ENCODE measurements at regions not wholly inside any gene's neighbourhood (a gene's known extent, or its start where the extent isn't known, plus 50 kb on each side); places are given as distances from the start of the nearest gene placed in this dataset.
"Not testable (repeated sequence)": the region's sequence is repeated elsewhere in the genome, so short reads cannot be mapped to it uniquely, and the experiment has no call there.

- in situ Hi-C loops (cut with HindIII; ENCODE audit: low sequenced_read_pairs), result no loop called here
- TF ChIP-seq CTCF (IDR thresholded peaks at IDR 0.05; ENCODE audit: low read depth, low read length), result no peak
- no peak overlapping the region for H3K4me3 ChIP-seq (ENCODE audit: low read depth, low read length)
- DNase-seq (ENCODE audit: low read depth, low spot score), result no peak
These were observed 368.9 kb upstream of the ST8SIA4 start for GRCh38 chr5:101271945-101272344.

GRCh38 chr5:101271416-101271815 is 368.3 kb upstream of the ST8SIA4 start:
- TF ChIP-seq CTCF (IDR thresholded peaks at IDR 0.05; ENCODE audit: low read depth, low read length), result no peak
- H3K4me3 ChIP-seq (ENCODE audit: low read depth, low read length), result no peak overlapping the region
- no peak for DNase-seq (ENCODE audit: low read depth, low spot score)
- in situ Hi-C loops (cut with HindIII; ENCODE audit: low sequenced_read_pairs), result no loop called here

DNA sequence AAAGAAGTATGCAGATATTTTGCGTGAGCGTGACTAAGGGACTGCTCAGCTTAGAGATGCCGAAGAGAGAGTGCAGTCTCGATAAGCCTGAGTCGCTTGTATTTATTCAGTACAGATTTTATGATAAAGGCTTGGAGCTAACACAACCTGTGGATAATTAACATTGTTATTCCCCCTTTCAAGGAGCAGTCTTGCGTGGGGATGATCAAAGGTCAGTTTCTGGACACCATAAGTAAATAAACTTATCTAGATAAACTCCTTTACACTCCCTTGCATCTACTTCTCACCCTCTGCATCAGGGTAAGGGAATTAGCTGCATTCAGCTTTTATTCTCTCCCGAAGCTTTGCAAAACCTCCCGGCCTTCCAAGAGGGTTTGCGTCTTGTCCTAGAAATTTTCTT is 357.8 kb upstream of the ST8SIA4 start:
- TF ChIP-seq CTCF (IDR thresholded peaks at IDR 0.05; ENCODE audit: low read depth, low read length), result no peak
- no peak overlapping the region for H3K4me3 ChIP-seq (ENCODE audit: low read depth, low read length)
- in situ Hi-C loops (cut with HindIII; ENCODE audit: low sequenced_read_pairs), result no loop called here
- DNase-seq (ENCODE audit: low read depth, low spot score), result no peak

DNA sequence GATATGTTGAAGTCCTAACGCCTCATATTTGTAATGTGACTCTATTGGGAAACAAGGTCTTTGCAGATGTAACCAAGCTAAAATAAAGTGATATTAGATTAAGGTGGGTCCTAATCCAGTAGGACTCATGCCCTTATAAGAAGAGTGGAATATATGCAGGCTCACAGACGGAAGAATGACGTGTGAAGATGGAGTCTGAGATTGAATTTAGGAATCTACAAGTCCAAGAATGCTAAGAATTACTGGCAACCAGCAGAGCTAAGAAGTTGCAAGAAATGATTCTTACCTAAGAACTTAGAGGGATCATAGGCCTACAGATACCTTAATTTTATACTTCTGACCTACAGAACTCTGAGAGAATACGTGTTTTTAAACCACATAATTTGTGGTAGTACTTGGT is 350.0 kb upstream of the ST8SIA4 start:
- DNase-seq (ENCODE audit: low read depth, low spot score), result no peak
- in situ Hi-C loops (cut with HindIII; ENCODE audit: low sequenced_read_pairs), result no loop called here
- no peak overlapping the region for H3K4me3 ChIP-seq (ENCODE audit: low read depth, low read length)
- TF ChIP-seq CTCF (IDR thresholded peaks at IDR 0.05; ENCODE audit: low read depth, low read length), result no peak

GRCh38 chr5:101244621-101245020 is 341.5 kb upstream of the ST8SIA4 start:
- TF ChIP-seq CTCF (IDR thresholded peaks at IDR 0.05; ENCODE audit: low read depth, low read length), result no peak
- DNase-seq (ENCODE audit: low read depth, low spot score), result no peak
- in situ Hi-C loops (cut with HindIII; ENCODE audit: low sequenced_read_pairs), result no loop called here
- H3K4me3 ChIP-seq (ENCODE audit: low read depth, low read length), result no peak overlapping the region

- in situ Hi-C loops (cut with HindIII; ENCODE audit: low sequenced_read_pairs), result no loop called here
- TF ChIP-seq CTCF (IDR thresholded peaks at IDR 0.05; ENCODE audit: low read depth, low read length), result no peak
- H3K4me3 ChIP-seq (ENCODE audit: low read depth, low read length), result no peak overlapping the region
- no peak for DNase-seq (ENCODE audit: low read depth, low spot score)
These were observed 309.9 kb upstream of the ST8SIA4 start for GRCh38 chr5:101212942-101213514.

DNA sequence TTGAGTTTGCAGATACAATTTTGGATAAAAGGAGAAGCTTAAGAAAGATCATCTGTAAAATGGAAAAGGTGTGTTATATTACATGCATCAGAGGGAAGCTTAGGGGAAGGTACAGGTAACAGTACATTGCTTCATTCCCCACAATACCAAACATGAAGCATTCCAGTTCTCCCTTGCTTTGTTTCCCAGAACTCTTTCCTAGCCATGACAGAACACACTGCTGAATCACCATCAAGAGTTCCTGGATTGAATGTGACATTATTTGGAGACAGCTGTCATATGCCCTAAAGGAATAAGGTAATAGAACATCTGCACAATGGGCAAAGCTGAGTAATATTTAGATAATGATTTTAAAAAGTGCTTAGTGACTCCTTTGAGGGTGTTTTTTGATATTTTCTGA is 303.5 kb upstream of the ST8SIA4 start:
- no peak overlapping the region for H3K4me3 ChIP-seq (ENCODE audit: low read depth, low read length)
- in situ Hi-C loops (cut with HindIII; ENCODE audit: low sequenced_read_pairs), result no loop called here
- TF ChIP-seq CTCF (IDR thresholded peaks at IDR 0.05; ENCODE audit: low read depth, low read length), result no peak
- no peak for DNase-seq (ENCODE audit: low read depth, low spot score)

DNA sequence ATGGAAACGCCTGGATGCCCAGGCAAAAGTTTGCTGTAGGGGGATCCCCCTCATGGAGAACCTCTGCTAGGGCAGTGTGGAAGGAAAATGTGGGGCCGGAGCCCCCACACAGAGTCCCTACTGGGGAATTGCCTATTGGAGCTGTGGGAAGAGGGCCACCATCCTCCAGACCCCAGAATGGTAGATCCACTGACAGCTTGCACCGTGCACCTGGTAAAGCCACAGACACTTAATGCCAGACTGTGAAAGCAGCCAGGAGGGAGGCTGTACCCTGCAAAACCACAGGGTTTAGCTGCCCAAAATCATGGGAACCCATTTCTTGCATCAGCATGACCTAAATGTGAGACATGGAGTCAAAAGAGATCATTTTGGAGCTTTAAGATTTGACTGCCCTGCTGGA is 302.0 kb upstream of the ST8SIA4 start:
- in situ Hi-C loops (cut with HindIII; ENCODE audit: low sequenced_read_pairs); DNase-seq (ENCODE audit: low read depth, low spot score); H3K4me3 ChIP-seq (ENCODE audit: low read depth, low read length): not testable (repeated sequence)

- DNase-seq (ENCODE audit: low read depth, low spot score); in situ Hi-C loops (cut with HindIII; ENCODE audit: low sequenced_read_pairs); H3K4me3 ChIP-seq (ENCODE audit: low read depth, low read length): not testable (repeated sequence)
These were observed 277.3 kb upstream of the ST8SIA4 start for GRCh38 chr5:101180365-101180764.

All from astrocyte of the spinal cord (primary cell).